Tibial artery (tissue), 4 donors: ENCODE measurements at regions not wholly inside any gene's neighbourhood (a gene's known extent, or its start where the extent isn't known, plus 50 kb on each side); places are given as distances from the start of the nearest gene placed in this dataset.
"Not testable (repeated sequence)": the region's sequence is repeated elsewhere in the genome, so short reads cannot be mapped to it uniquely, and the experiment has no call there.

ENCODE experiments used
- DNase-seq, 2 donors: peaks; one replicate each; pipeline ENCODE4 v3.0.0-alpha.2; 2019
- H3K27ac ChIP-seq, 2 donors: fragments of 200-600 bp; sonication (generic) in 1 of 2; 1 replicate in 1 of 2; 2 replicates in 1 of 2; pipeline ENCODE4 v1.5.1; 2018 to 2019; ENCODE audit warnings: mild to moderate bottlenecking in 1 of 2
- H3K27me3 ChIP-seq, 2 donors: fragments of 200-600 bp; sonication (generic) in 1 of 2; one replicate each; pipeline versions ENCODE4 v1.5.1 to v1.6.0; 2016 to 2019
- H3K36me3 ChIP-seq, 3 donors: fragments of 200-600 bp; sonication (generic) in 2 of 3; one replicate each; pipeline ENCODE4 v1.5.1; 2016 to 2019; ENCODE audit warnings: mild to moderate bottlenecking in 2 of 3
- H3K4me1 ChIP-seq, 4 donors: fragments of 200-600 bp; sonication (generic) in 2 of 4; 1 replicate in 3 of 4; 2 replicates in 1 of 4; pipeline ENCODE4 v1.5.1; 2016 to 2019
- H3K4me3 ChIP-seq, 2 donors: fragments of 200-600 bp; sonication (generic) in 1 of 2; 1 replicate in 1 of 2; 2 replicates in 1 of 2; pipeline ENCODE4 v1.5.1; 2018 to 2019; ENCODE audit warnings: mild to moderate bottlenecking in 2 of 2
- H3K9me3 ChIP-seq, 3 donors: fragments of 200-600 bp; sonication (generic) in 1 of 3; one replicate each; pipeline ENCODE4 v1.5.1; 2016 to 2019
- CTCF ChIP-seq, 2 experiments: fragments of 200-600 bp in 1 of 2; fragments of 450-650 bp in 1 of 2; IDR thresholded peaks; one replicate each; pipeline ENCODE4 v1.5.1; 2017 to 2019; ENCODE audit warnings: antibody characterized with exemption in 2 of 2, mild to moderate bottlenecking in 1 of 2, moderate library complexity in 1 of 2
- intact Hi-C: fragments of 100-400 bp; cut with DNase I; formaldehyde crosslinking; loops from one replicate; pipeline ENCODE4 v1.15.0; 2023; ENCODE audit warnings: low total_unique reads

DNA sequence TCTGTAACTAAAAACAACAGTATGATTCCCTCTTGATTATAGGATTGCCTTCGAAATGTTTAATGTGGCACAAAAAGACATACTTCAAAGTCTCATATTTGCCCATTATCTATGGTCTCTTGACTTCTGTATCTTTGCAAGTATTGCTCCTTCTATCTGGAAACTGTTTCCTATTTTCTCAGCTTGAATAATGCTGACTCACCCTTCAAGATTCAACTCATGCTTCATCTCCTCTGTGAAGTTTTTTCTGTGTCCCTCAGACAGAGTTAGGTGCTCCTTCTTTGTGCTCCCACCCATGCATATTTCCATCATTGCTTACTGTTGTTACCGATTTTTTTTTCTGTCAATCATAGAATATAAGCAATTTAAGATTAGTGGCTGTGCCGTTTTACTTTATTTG lies 192.8 kb upstream of the ROBO1 start:
- intact Hi-C loops = no loop called here
- no peak for TF ChIP-seq CTCF (IDR thresholded peaks at IDR 0.05)
- no peaks in the 10 kb centered on the region for H3K4me1 ChIP-seq

DNA sequence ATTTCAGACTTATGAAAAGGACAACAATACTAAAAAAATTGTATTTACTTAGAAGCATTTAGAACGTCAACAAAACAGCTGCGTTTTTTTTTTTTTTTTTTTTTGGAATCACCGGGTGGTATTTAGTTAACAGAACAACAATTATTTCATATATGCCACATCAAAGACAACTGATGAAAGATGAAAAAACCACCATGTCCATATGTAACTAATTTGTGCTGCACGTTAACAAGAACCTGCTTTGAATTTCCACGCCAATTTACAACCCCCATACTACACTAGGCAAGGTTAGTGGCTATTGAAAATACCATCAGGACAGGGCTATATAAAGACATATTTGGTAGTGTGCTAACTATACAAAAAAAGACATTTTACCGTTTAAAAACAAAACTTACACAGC lies 189.3 kb upstream of the ROBO1 start:
- Histone ChIP-seq H3K27ac (no peak overlapping the region), H3K36me3 (no peaks in the 10 kb centered on the region), H3K4me1 (no peaks in the 10 kb centered on the region), H3K4me3 (no peak overlapping the region), H3K27me3 (no peaks in the 10 kb centered on the region), H3K9me3 (no peaks in the 10 kb centered on the region)
- DNase-seq = no peak
- intact Hi-C loops = no loop called here
- no peak for TF ChIP-seq CTCF (IDR thresholded peaks at IDR 0.05)

More for the DNA sequence above, 192.8 kb upstream of the ROBO1 start:
- Histone ChIP-seq H3K27ac (no peak overlapping the region), H3K36me3 (no peaks in the 10 kb centered on the region), H3K9me3 (peaks cover 0 to 9% (median 0%) of the 10 kb centered on the region in 3 donors), H3K27me3 (no peaks in the 10 kb centered on the region), H3K4me3 (no peak overlapping the region)
- no peak for DNase-seq

DNA sequence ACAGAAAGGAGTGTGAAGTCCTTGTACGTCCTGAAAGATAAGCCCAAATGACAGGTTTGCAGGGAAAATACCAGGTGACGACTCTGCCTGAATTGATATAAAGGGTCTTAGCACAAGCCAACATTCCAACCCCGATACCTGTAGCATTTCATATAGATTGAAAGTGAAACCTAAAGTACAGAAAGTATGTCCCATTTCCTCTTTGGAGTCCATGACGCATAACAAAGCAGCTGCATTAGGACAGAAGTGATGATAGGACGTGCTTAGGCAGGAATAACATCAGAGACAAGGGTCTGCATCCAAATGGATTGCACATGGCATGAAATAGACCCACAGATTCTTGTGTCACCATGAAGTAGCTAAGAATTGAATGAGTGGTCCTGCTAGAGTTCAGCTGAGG lies 187.0 kb upstream of the ROBO1 start:
- H3K9me3 ChIP-seq = no peaks in the 10 kb centered on the region
- no peak overlapping the region for H3K4me3 ChIP-seq
- no peak overlapping the region for H3K27ac ChIP-seq
- no peaks in the 10 kb centered on the region for H3K27me3 ChIP-seq
- no peaks in the 10 kb centered on the region for H3K36me3 ChIP-seq
- intact Hi-C loops = no loop called here
- no peak for DNase-seq
- no peaks in the 10 kb centered on the region for H3K4me1 ChIP-seq
- no peak for TF ChIP-seq CTCF (IDR thresholded peaks at IDR 0.05)

GRCh38 chr3:79953591-79954101 lies 185.8 kb upstream of the ROBO1 start:
- no peak for DNase-seq
- intact Hi-C loops = no loop called here
- TF ChIP-seq CTCF (IDR thresholded peaks at IDR 0.05) = no peak
- no peaks in the 10 kb centered on the region for H3K36me3 ChIP-seq
- H3K4me1 ChIP-seq = no peaks in the 10 kb centered on the region
- no peaks in the 10 kb centered on the region for H3K9me3 ChIP-seq
- H3K27me3 ChIP-seq = no peaks in the 10 kb centered on the region
- no peak overlapping the region for H3K4me3 ChIP-seq
- no peak overlapping the region for H3K27ac ChIP-seq

- H3K27me3 ChIP-seq, H3K27ac ChIP-seq, DNase-seq, H3K4me3 ChIP-seq, H3K9me3 ChIP-seq, H3K36me3 ChIP-seq, H3K4me1 ChIP-seq, intact Hi-C loops: not testable (repeated sequence)
Observed at GRCh38 chr3:79951426-79951825, 183.6 kb upstream of the ROBO1 start.

GRCh38 chr3:79947957-79948356 lies 180.2 kb upstream of the ROBO1 start:
- intact Hi-C loops = no loop called here
- H3K4me1 ChIP-seq = no peaks in the 10 kb centered on the region
- H3K27ac ChIP-seq = no peak overlapping the region
- no peak overlapping the region for H3K4me3 ChIP-seq
- H3K36me3 ChIP-seq = no peaks in the 10 kb centered on the region
- no peaks in the 10 kb centered on the region for H3K9me3 ChIP-seq
- no peak for DNase-seq
- TF ChIP-seq CTCF (IDR thresholded peaks at IDR 0.05) = no peak
- no peaks in the 10 kb centered on the region for H3K27me3 ChIP-seq
